IPS DF 6.9 (cell line): ENCODE measurements at regions not wholly inside any gene's neighbourhood (a gene's known extent, or its start where the extent isn't known, plus 50 kb on each side); places are given as distances from the start of the nearest gene placed in this dataset.

Source experiments
- DNase-seq: peaks from one replicate; pipeline ENCODE4 v3.0.0-alpha.2; 2013; ENCODE audit warnings: low read depth, low spot score
- H3K27ac ChIP-seq: one replicate; pipeline ENCODE4 v1.5.1; 2013; ENCODE audit warnings: low read length, control low read depth
- H3K27me3 ChIP-seq: 2 replicates; pipeline ENCODE4 v1.6.1; 2013; ENCODE audit warnings: mild to moderate bottlenecking, low read length; ENCODE audit not compliant: control insufficient read depth, insufficient read depth
- H3K36me3 ChIP-seq: 2 replicates; pipeline ENCODE4 v1.6.1; 2013; ENCODE audit warnings: low read length; ENCODE audit not compliant: control insufficient read depth, insufficient read depth
- H3K4me1 ChIP-seq: 2 replicates; pipeline ENCODE4 v1.6.1; 2013; ENCODE audit warnings: low read length; ENCODE audit not compliant: control insufficient read depth, insufficient read depth
- H3K4me3 ChIP-seq: 2 replicates; pipeline ENCODE4 v1.5.1; 2013; ENCODE audit warnings: mild to moderate bottlenecking, low read length
- H3K9me3 ChIP-seq: 2 replicates; pipeline ENCODE4 v1.6.1; 2013; ENCODE audit warnings: low read length, inconsistent platforms; ENCODE audit not compliant: control insufficient read depth, insufficient read depth
- WGBS: extraction: QIAGEN DNeasy Blood & Tissue Kit; methylation state at CpG from one replicate; pipeline ENCODE4 v1.1.7; 2013; ENCODE audit warnings: mixed read lengths, missing lambda C conversion rate; ENCODE audit not compliant: insufficient read length, insufficient coverage; 5-methylcytosine and 5-hydroxymethylcytosine counted together

DNA sequence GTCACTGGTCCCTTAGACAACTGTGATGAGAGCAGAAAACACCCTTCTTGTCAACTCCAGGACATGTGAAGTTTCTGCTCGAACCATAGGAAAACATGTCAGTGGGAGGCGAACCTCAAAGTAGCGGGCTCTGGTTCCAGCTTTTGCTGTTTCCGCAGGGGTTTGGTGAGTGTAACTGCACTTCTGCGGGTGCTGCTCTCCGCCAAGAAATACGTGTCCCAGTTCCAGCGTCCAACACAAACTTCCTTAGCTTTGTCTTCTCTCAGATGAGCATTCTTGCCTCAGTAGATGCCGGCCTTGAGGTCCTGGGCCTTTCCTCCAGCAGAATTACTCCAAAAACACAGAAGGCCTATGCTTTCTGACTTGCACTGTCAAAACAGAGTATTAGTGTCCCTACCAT, 156.3 kb downstream of the FNDC1 start:
- Histone ChIP-seq H3K27ac (no peak overlapping the region), H3K4me1 (no peaks in the 10 kb centered on the region), H3K36me3 (no peaks in the 10 kb centered on the region), H3K27me3 (no peaks in the 10 kb centered on the region; the same call in 1 of the 2 replicates), H3K4me3 (no peak overlapping the region), H3K9me3 (no peaks in the 10 kb centered on the region)
- DNase-seq = no peak
- no CpG with 5 or more reads among the region's 9 CpGs for WGBS

DNA sequence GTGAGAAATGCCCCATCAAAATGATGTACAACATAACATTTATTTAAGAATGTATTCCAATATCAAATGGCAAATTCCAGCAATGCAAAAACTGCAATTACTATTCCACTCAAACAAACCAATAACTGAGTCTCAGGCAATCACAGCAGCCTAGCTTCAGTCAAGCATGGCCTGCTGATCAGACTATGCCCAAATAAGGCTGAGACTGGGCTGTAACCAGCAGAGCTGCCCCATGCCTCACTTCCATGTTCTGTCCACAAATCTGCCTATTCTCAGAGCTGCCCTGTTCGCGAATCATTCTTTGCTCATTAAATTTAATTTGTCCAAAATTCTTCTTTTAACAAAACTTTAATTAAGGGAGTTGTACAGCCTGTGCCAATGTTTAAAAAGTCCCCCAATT, 155.4 kb downstream of the FNDC1 start:
- Histone ChIP-seq H3K9me3 (no peaks in the 10 kb centered on the region), H3K27me3 (no peaks in the 10 kb centered on the region; the same call in 1 of the 2 replicates), H3K4me1 (no peaks in the 10 kb centered on the region), H3K4me3 (no peak overlapping the region), H3K36me3 (no peaks in the 10 kb centered on the region), H3K27ac (no peak overlapping the region)
- no peak for DNase-seq
- no CpG with 5 or more reads among the region's 2 CpGs for WGBS
